Ishikawa (cell line): ENCODE measurements at regions not wholly inside any gene's neighbourhood (a gene's known extent, or its start where the extent isn't known, plus 50 kb on each side); places are given as distances from the start of the nearest gene placed in this dataset.

Source experiments
- CEBPB ChIP-seq: IDR thresholded peaks from 2 replicates; pipeline ENCODE4 v1.6.1; 2012
- EP300 ChIP-seq: IDR thresholded peaks from 2 replicates; pipeline ENCODE4 v1.6.1; 2012; ENCODE audit warnings: borderline replicate concordance
- FOXM1 ChIP-seq: IDR thresholded peaks from 2 replicates; pipeline ENCODE4 v1.6.1; 2012; ENCODE audit warnings: low read depth, borderline replicate concordance
- RAD21 ChIP-seq: IDR thresholded peaks from 2 replicates; pipeline ENCODE4 v1.6.1; 2012; ENCODE audit warnings: low read depth
- REST ChIP-seq: IDR thresholded peaks from 2 replicates; pipeline ENCODE4 v1.6.1; 2012; ENCODE audit warnings: low read depth, mild to moderate bottlenecking
- TAF1 ChIP-seq: IDR thresholded peaks from 2 replicates; pipeline ENCODE4 v1.6.1; 2012; ENCODE audit warnings: low read depth, mild to moderate bottlenecking
- TCF12 ChIP-seq: IDR thresholded peaks from 2 replicates; pipeline ENCODE4 v1.6.1; 2012; ENCODE audit warnings: low read depth
- TEAD4 ChIP-seq: IDR thresholded peaks from 2 replicates; pipeline ENCODE4 v1.6.1; 2012
- USF1 ChIP-seq: IDR thresholded peaks from 2 replicates; pipeline ENCODE4 v1.6.1; 2012
- YY1 ChIP-seq: IDR thresholded peaks from 2 replicates; pipeline ENCODE4 v1.6.1; 2012; ENCODE audit warnings: low read depth
- TF ChIP-seq, protein P1 (sequence below): IDR thresholded peaks from 2 replicates; pipeline ENCODE4 v1.6.1; 2012

DNA sequence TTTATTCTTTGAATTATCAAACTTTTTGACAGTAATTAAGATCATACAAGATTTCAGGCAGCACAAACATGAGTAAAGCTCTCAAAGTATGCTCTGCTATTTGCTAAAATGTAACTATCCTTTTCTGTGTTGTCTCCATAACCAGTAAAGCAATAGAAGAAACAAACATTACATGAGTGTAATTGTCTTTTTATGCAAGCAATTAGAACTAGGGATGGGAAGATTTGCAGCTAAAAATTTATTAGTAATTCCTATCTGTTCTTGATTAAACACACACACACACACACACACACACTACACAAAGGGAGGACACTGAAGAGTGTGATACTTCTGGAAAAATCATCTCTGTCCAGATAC is 512.9 kb downstream of the FAT4 start:
- no peak for TF ChIP-seq EP300
- no peak for TF ChIP-seq RAD21
- no peak for TF ChIP-seq TAF1
- TF ChIP-seq FOXM1 = no peak
- TF ChIP-seq, protein P1, sequence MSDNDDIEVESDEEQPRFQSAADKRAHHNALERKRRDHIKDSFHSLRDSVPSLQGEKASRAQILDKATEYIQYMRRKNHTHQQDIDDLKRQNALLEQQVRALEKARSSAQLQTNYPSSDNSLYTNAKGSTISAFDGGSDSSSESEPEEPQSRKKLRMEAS = no peak
- no peak for TF ChIP-seq REST
- TF ChIP-seq CEBPB = no peak
- no peak for TF ChIP-seq TCF12
- no peak for TF ChIP-seq TEAD4
- TF ChIP-seq YY1 = no peak
- no peak for TF ChIP-seq USF1
